B cell (primary cell): ENCODE measurements at regions not wholly inside any gene's neighbourhood (a gene's known extent, or its start where the extent isn't known, plus 50 kb on each side); places are given as distances from the start of the nearest gene placed in this dataset.

Experiments
- ATAC-seq: fragments of 200-7000 bp; cut with Tn5 transposase; one replicate; pipeline ENCODE4 v1.10.0; 2021; ENCODE audit warnings: low read depth, mild to moderate bottlenecking, moderate number of reproducible peaks, moderate library complexity
- CTCF ChIA-PET: fragments of 350-600 bp; sonication (Branson Sonifier 250); formaldehyde crosslinking; loops from one replicate; lab custom pipeline; 2021; ENCODE audit warnings: antibody characterized with exemption, inconsistent platforms; lab: Charles Lee
- POLR2A ChIA-PET: fragments of 350-600 bp; sonication (Branson Sonifier 250); formaldehyde crosslinking; loops from one replicate; lab custom pipeline; 2021; ENCODE audit warnings: antibody characterized with exemption; lab: Charles Lee
- DNase-seq: peaks from one replicate; pipeline ENCODE4 v3.0.0; 2013
- H2AFZ ChIP-seq: 2 replicates; pipeline ENCODE4 v1.6.1; 2012; ENCODE audit warnings: mild to moderate bottlenecking, low read depth, low read length; ENCODE audit not compliant: insufficient read depth, poor library complexity, severe bottlenecking
- H3K27ac ChIP-seq, 2 donors: 1 replicate in 1 of 2; 2 replicates in 1 of 2; pipeline ENCODE4 v1.5.1; 2012 to 2013; ENCODE audit warnings: low read length in 2 of 2, mild to moderate bottlenecking in 2 of 2, moderate library complexity in 1 of 2
- H3K27me3 ChIP-seq, 4 experiments: fragments of 200-600 bp in 1 of 4; sonication (generic) in 1 of 4; replicated peaks in 1 of 4; 1 replicate in 2 of 4; 2 replicates in 2 of 4; pipeline versions ENCODE4 v1.6.1 to v1.7.0; 2013 to 2016; ENCODE audit warnings: low read length in 3 of 4, mild to moderate bottlenecking in 2 of 4, mixed read lengths in 1 of 4, moderate library complexity in 1 of 4; ENCODE audit not compliant: insufficient read depth in 4 of 4, control insufficient read depth in 3 of 4; ENCODE audit errors: control extremely low read depth in 1 of 4
- H3K36me3 ChIP-seq, 2 experiments: replicated peaks in 1 of 2; 1 replicate in 1 of 2; 2 replicates in 1 of 2; pipeline versions ENCODE4 v1.6.1 to v1.7.1; 2013; ENCODE audit warnings: low read length in 1 of 2; ENCODE audit not compliant: insufficient read depth in 2 of 2, control insufficient read depth in 1 of 2; ENCODE audit errors: control extremely low read depth in 1 of 2, extremely low read depth in 1 of 2
- H3K4me1 ChIP-seq, 2 donors: fragments of 200-600 bp in 1 of 2; sonication (generic) in 1 of 2; 1 replicate in 1 of 2; 2 replicates in 1 of 2; pipeline versions ENCODE4 v1.5.1 to v1.6.1; 2013 to 2017; ENCODE audit warnings: low read length in 2 of 2; ENCODE audit not compliant: control insufficient read depth in 2 of 2, insufficient read depth in 2 of 2
- H3K4me2 ChIP-seq: replicated peaks from 2 replicates; pipeline ENCODE3; 2012; ENCODE audit warnings: mild to moderate bottlenecking, low read depth, low read length; ENCODE audit not compliant: poor library complexity, severe bottlenecking
- H3K4me3 ChIP-seq, 5 experiments: fragments of 200-600 bp in 1 of 5; sonication (generic) in 1 of 5; 1 replicate in 3 of 5; 2 replicates in 2 of 5; pipeline versions ENCODE4 v1.5.1 to v1.7.0; 2011 to 2016; ENCODE audit warnings: low read length in 4 of 5, mild to moderate bottlenecking in 4 of 5, low read depth in 2 of 5, control low read depth in 1 of 5, moderate library complexity in 1 of 5; ENCODE audit not compliant: insufficient read depth in 1 of 5; ENCODE audit errors: control extremely low read depth in 1 of 5, extremely low read depth in 1 of 5
- H3K79me2 ChIP-seq: fragments of 200-600 bp; sonication (generic); one replicate; pipeline ENCODE4 v1.6.0; 2016; ENCODE audit warnings: low read length; ENCODE audit not compliant: control insufficient read depth, insufficient read depth
- H3K9ac ChIP-seq: fragments of 200-600 bp; sonication (generic); 2 replicates; pipeline ENCODE4 v1.6.1; 2017; ENCODE audit warnings: mild to moderate bottlenecking, low read length, moderate library complexity
- H3K9me3 ChIP-seq, 3 donors: one replicate each; pipeline versions ENCODE4 v1.6.1 to v1.7.1; 2013; ENCODE audit warnings: low read length in 2 of 3; ENCODE audit not compliant: control insufficient read depth in 2 of 3, insufficient read depth in 1 of 3; ENCODE audit errors: control extremely low read depth in 1 of 3
- H4K20me1 ChIP-seq: 2 replicates; pipeline ENCODE4 v1.6.0; 2012; ENCODE audit warnings: mild to moderate bottlenecking, low read length; ENCODE audit not compliant: insufficient read depth, control insufficient read depth, poor library complexity, severe bottlenecking
- H3K27ac Mint-ChIP-seq: one replicate; pipeline ENCODE4 v1.8.0; 2021; ENCODE audit warnings: mixed read lengths
- H3K27me3 Mint-ChIP-seq: one replicate; pipeline ENCODE4 v1.8.0; 2021; ENCODE audit warnings: mixed read lengths
- H3K4me1 Mint-ChIP-seq: one replicate; pipeline ENCODE4 v1.8.0; 2021; ENCODE audit warnings: mixed read lengths
- H3K4me3 Mint-ChIP-seq: one replicate; pipeline ENCODE4 v1.8.0; 2021; ENCODE audit warnings: mixed read lengths
- H3K9me3 Mint-ChIP-seq: one replicate; pipeline ENCODE4 v1.8.0; 2022; ENCODE audit warnings: mixed read lengths; ENCODE audit not compliant: insufficient read depth
- EZH2 ChIP-seq: IDR thresholded peaks from 2 replicates; pipeline ENCODE4 v1.6.1; 2012; ENCODE audit warnings: borderline replicate concordance, low read depth, mild to moderate bottlenecking, moderate library complexity, low read length; ENCODE audit not compliant: insufficient read depth, poor library complexity, severe bottlenecking
- WGBS: methylation state at CpG from one replicate; pipeline ENCODE4 v1.1.5; 2013; ENCODE audit warnings: missing lambda C conversion rate; ENCODE audit not compliant: insufficient coverage; 5-methylcytosine and 5-hydroxymethylcytosine counted together
- intact Hi-C: fragments of 100-400 bp; cut with micrococcal nuclease; formaldehyde crosslinking; loops from one replicate; pipeline ENCODE4 v1.10.0; 2022
- TF ChIP-seq, protein P1 (sequence below): fragments of 200-600 bp; IDR thresholded peaks from one replicate; pipeline ENCODE4 v1.8.0; 2022; ENCODE audit warnings: antibody characterized with exemption, mild to moderate bottlenecking

DNA sequence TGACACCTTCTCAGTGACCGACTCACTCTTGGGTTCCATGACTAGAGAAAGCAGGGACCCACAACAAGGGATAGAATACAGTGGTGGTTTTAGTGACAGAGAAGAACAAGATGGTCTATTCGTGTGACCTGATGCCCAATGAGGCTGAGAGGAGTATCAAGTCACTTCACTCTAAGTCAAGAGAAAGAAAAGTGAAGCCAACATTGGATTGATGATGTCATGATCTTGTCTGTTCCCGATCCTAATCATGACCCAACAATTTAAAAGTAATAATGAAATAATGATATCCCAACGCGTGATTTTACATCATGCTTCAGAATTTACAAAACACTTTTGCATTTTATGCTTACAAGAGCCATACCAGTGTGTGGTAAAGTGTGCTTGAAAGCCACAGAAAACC is 155.6 kb upstream of the POU3F3 start:
- Histone ChIP-seq H3K4me1 (no peaks in the 10 kb centered on the region), H3K9me3 (no peaks in the 10 kb centered on the region), H3K36me3 (no peaks in the 10 kb centered on the region), H3K27me3 (no peaks in the 10 kb centered on the region), H3K27ac (no peak overlapping the region), H3K4me3 (no peak overlapping the region), H4K20me1 (no peaks in the 10 kb centered on the region), H3K79me2 (no peaks in the 10 kb centered on the region), H3K4me2 (no peak overlapping the region), H2AFZ (no peak overlapping the region), H3K9ac (no peak overlapping the region)
- Mint-ChIP-seq H3K27ac (no peak overlapping the region), H3K27me3 (peaks cover 4% of the 10 kb centered on the region), H3K4me3 (no peak overlapping the region), H3K9me3 (no peaks in the 10 kb centered on the region), H3K4me1 (no peaks in the 10 kb centered on the region)
- TF ChIP-seq EZH2, result no peak
- ATAC-seq (no peak), DNase-seq (no peak)
- CTCF ChIA-PET, result no interaction called here
- WGBS, result no CpG with 5 or more reads among the region's 5 CpGs
- POLR2A ChIA-PET, result no interaction called here
- intact Hi-C loops, result no loop called here

DNA sequence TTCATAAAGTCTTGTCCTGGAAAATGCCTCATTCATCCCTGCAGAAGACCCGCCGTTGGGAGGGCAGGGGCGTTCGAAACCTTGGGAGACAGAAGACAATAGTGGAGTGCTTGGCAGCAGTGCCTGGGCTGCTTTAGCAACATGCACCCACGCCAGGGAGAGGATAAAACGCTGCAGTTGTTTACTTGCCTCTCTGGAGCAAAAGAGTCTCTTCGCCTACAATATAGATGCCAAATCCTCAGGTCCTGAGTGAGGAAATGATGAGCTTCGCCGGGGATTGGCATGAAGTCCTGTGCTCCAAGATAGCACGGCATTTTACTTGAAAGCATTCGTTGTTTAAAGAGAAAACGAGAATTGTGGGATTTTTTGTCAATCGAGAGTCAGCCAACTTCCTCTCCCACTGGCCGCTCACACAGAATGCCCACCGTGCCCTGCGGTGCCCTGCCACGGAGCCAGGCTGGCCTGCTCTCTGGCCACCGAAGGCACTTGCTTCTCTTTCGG is 152.5 kb upstream of the POU3F3 start:
- H3K4me3 Mint-ChIP-seq, result no peak overlapping the region
- H3K36me3 ChIP-seq, result no peaks in the 10 kb centered on the region
- H3K27ac ChIP-seq, result no peak overlapping the region
- 96% methylated on average over 14 of the region's 19 CpGs for WGBS
- no peak overlapping the region for H2AFZ ChIP-seq
- H3K27me3 ChIP-seq, result no peaks in the 10 kb centered on the region
- TF ChIP-seq EZH2, result no peak
- TF ChIP-seq, protein P1, sequence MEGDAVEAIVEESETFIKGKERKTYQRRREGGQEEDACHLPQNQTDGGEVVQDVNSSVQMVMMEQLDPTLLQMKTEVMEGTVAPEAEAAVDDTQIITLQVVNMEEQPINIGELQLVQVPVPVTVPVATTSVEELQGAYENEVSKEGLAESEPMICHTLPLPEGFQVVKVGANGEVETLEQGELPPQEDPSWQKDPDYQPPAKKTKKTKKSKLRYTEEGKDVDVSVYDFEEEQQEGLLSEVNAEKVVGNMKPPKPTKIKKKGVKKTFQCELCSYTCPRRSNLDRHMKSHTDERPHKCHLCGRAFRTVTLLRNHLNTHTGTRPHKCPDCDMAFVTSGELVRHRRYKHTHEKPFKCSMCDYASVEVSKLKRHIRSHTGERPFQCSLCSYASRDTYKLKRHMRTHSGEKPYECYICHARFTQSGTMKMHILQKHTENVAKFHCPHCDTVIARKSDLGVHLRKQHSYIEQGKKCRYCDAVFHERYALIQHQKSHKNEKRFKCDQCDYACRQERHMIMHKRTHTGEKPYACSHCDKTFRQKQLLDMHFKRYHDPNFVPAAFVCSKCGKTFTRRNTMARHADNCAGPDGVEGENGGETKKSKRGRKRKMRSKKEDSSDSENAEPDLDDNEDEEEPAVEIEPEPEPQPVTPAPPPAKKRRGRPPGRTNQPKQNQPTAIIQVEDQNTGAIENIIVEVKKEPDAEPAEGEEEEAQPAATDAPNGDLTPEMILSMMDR, result no peak
- intact Hi-C loops, result no loop called here
- no peak overlapping the region for H3K4me3 ChIP-seq
- no peaks in the 10 kb centered on the region for H3K4me1 ChIP-seq
- no peaks in the 10 kb centered on the region for H3K9me3 Mint-ChIP-seq
- no peak for ATAC-seq
- no peak overlapping the region for H3K9ac ChIP-seq
- no peak for DNase-seq
- H3K4me1 Mint-ChIP-seq, result no peaks in the 10 kb centered on the region
- H4K20me1 ChIP-seq, result no peaks in the 10 kb centered on the region
- H3K27ac Mint-ChIP-seq, result no peak overlapping the region
- H3K4me2 ChIP-seq, result no peak overlapping the region
- H3K79me2 ChIP-seq, result no peaks in the 10 kb centered on the region
- peaks cover 4% of the 10 kb centered on the region for H3K27me3 Mint-ChIP-seq
- H3K9me3 ChIP-seq, result no peaks in the 10 kb centered on the region
- POLR2A ChIA-PET, result no interaction called here
- CTCF ChIA-PET, result no interaction called here
